Body of pancreas (tissue), 4 donors: ENCODE measurements at regions not wholly inside any gene's neighbourhood (a gene's known extent, or its start where the extent isn't known, plus 50 kb on each side); places are given as distances from the start of the nearest gene placed in this dataset.
"Not testable (repeated sequence)": the region's sequence is repeated elsewhere in the genome, so short reads cannot be mapped to it uniquely, and the experiment has no call there.

ENCODE experiments used
- ATAC-seq: fragments of 150-250 bp; one replicate; pipeline ENCODE4 v1.9.1; 2016
- DNase-seq, 4 donors: peaks; one replicate each; pipeline ENCODE4 v3.0.0-alpha.2; 2019
- H3K27ac ChIP-seq, 4 donors: fragments of 200-600 bp; sonication (generic); 1 replicate in 3 of 4; 2 replicates in 1 of 4; pipeline versions ENCODE4 v1.5.1 to v1.6.1; 2016 to 2019; ENCODE audit warnings: mild to moderate bottlenecking in 1 of 4, mixed read lengths in 1 of 4, moderate library complexity in 1 of 4
- H3K27me3 ChIP-seq, 2 donors: fragments of 200-600 bp; sonication (generic); one replicate each; pipeline ENCODE4 v1.6.0; 2016; ENCODE audit warnings: mild to moderate bottlenecking in 1 of 2
- H3K36me3 ChIP-seq, 2 donors: fragments of 200-600 bp; sonication (generic); replicated peaks in 1 of 2; 2 replicates each; pipeline ENCODE4 v1.5.1; 2016; ENCODE audit warnings: low read depth in 2 of 2; ENCODE audit not compliant: insufficient read depth in 1 of 2
- H3K4me1 ChIP-seq: fragments of 200-600 bp; sonication (generic); one replicate; pipeline ENCODE4 v1.6.0; 2016
- H3K4me3 ChIP-seq, 2 donors: fragments of 200-600 bp; sonication (generic); 1 replicate in 1 of 2; 2 replicates in 1 of 2; pipeline ENCODE4 v1.5.1; 2016 to 2019
- H3K9me3 ChIP-seq, 3 donors: fragments of 200-600 bp; sonication (generic); 1 replicate in 2 of 3; 2 replicates in 1 of 3; pipeline ENCODE4 v1.5.1; 2016
- CTCF ChIP-seq, 7 experiments: fragments of 450-650 bp in 4 of 7; fragments of 200-600 bp in 3 of 7; sonication (generic) in 3 of 7; IDR thresholded peaks; one replicate each; pipeline ENCODE4 v1.5.1; 2016 to 2019; ENCODE audit warnings: antibody characterized with exemption in 7 of 7
- POLR2A ChIP-seq, 3 donors: fragments of 450-650 bp; IDR thresholded peaks; one replicate each; pipeline ENCODE4 v1.6.1; 2016; ENCODE audit warnings: antibody characterized with exemption in 3 of 3, mild to moderate bottlenecking in 2 of 3
- WGBS, 2 donors: methylation state at CpG; one replicate each; pipeline ENCODE4 v1.1.5; 2017; 5-methylcytosine and 5-hydroxymethylcytosine counted together
- intact Hi-C: fragments of 100-400 bp; cut with DNase I; formaldehyde crosslinking; loops from one replicate; pipeline ENCODE4 v1.15.1; 2023

GRCh38 chr5:36496471-36496870 lies 109.9 kb upstream of the SLC1A3 start:
- Histone ChIP-seq H3K9me3 (no peaks in the 10 kb centered on the region), H3K36me3 (no peaks in the 10 kb centered on the region), H3K4me1 (no peaks in the 10 kb centered on the region), H3K4me3 (no peak overlapping the region), H3K27me3 (no peaks in the 10 kb centered on the region), H3K27ac (no peak overlapping the region)
- intact Hi-C loops: no loop called here
- ATAC-seq: no peak
- WGBS, 2 donors: 52 to 63% methylated on average over 4 of the region's 4 CpGs
- DNase-seq: no peak
- no peak for TF ChIP-seq POLR2A (IDR thresholded peaks at IDR 0.05)

GRCh38 chr5:36502608-36503007 lies 103.8 kb upstream of the SLC1A3 start:
- Histone ChIP-seq H3K4me1 (no peaks in the 10 kb centered on the region), H3K27me3 (no peaks in the 10 kb centered on the region), H3K9me3 (no peaks in the 10 kb centered on the region), H3K27ac (no peak overlapping the region), H3K36me3 (no peaks in the 10 kb centered on the region), H3K4me3 (no peak overlapping the region)
- peak; percentile 70 for ATAC-seq
- 32 to 33% methylated on average over 6 of the region's 6 CpGs for WGBS, 2 donors
- intact Hi-C loops: no loop called here
- DNase-seq: peak in 2 of 4 donors; percentile 16 to 18
- TF ChIP-seq POLR2A (IDR thresholded peaks at IDR 0.05) (no peak), CTCF (IDR thresholded peaks at IDR 0.05) (no peak)

GRCh38 chr5:36505021-36505420 lies 101.4 kb upstream of the SLC1A3 start:
- Histone ChIP-seq H3K27ac (no peak overlapping the region), H3K4me1 (no peaks in the 10 kb centered on the region), H3K27me3 (no peaks in the 10 kb centered on the region), H3K4me3 (no peak overlapping the region), H3K9me3 (no peaks in the 10 kb centered on the region), H3K36me3 (no peaks in the 10 kb centered on the region)
- ATAC-seq: no peak
- TF ChIP-seq POLR2A (IDR thresholded peaks at IDR 0.05): no peak
- TF ChIP-seq CTCF (IDR thresholded peaks at IDR 0.05): no peak
- intact Hi-C loops: loop anchor here (5.0 kb wide), 1 partner anchor 88 kb away; no protein-coding TSS in a partner anchor
- DNase-seq: no peak

GRCh38 chr5:36507332-36507952 lies 99.0 kb upstream of the SLC1A3 start:
- intact Hi-C loops: loop anchor here (5.0 kb wide), 1 partner anchor 90 kb away; no protein-coding TSS in a partner anchor
- H3K4me1 ChIP-seq: no peaks in the 10 kb centered on the region
- DNase-seq: peak; percentile 71 to 82 (median 79)
- no peaks in the 10 kb centered on the region for H3K36me3 ChIP-seq
- H3K27ac ChIP-seq: no peak overlapping the region
- no peaks in the 10 kb centered on the region for H3K9me3 ChIP-seq
- 36 to 38% methylated on average over 6 of the region's 6 CpGs for WGBS, 2 donors
- no peak overlapping the region for H3K4me3 ChIP-seq
- H3K27me3 ChIP-seq: no peaks in the 10 kb centered on the region
- TF ChIP-seq POLR2A (IDR thresholded peaks at IDR 0.05) (no peak), CTCF (IDR thresholded peaks at IDR 0.05) (peak; percentile 51 to 90 (median 77))
- peak; percentile 74 for ATAC-seq

GRCh38 chr5:36508331-36508730 lies 98.1 kb upstream of the SLC1A3 start:
- DNase-seq, H3K4me1 ChIP-seq, H3K4me3 ChIP-seq, H3K27me3 ChIP-seq, ATAC-seq, H3K36me3 ChIP-seq, H3K9me3 ChIP-seq, H3K27ac ChIP-seq: not testable (repeated sequence)
- WGBS, 2 donors: 32 to 35% methylated on average over 2 to 5 of the region's 5 CpGs
- intact Hi-C loops: loop anchor here (5.0 kb wide), 1 partner anchor 91 kb away; no protein-coding TSS in a partner anchor

- H3K36me3 ChIP-seq, DNase-seq, H3K4me1 ChIP-seq, intact Hi-C loops, H3K27me3 ChIP-seq, H3K4me3 ChIP-seq, H3K9me3 ChIP-seq, H3K27ac ChIP-seq, ATAC-seq: not testable (repeated sequence)
- WGBS, 2 donors: 83 to 86% methylated on average over 3 of the region's 3 CpGs
Observed at GRCh38 chr5:36513647-36514046, 92.8 kb upstream of the SLC1A3 start.
